Ascending aorta (tissue), 2 donors: ENCODE measurements at regions not wholly inside any gene's neighbourhood (a gene's known extent, or its start where the extent isn't known, plus 50 kb on each side); places are given as distances from the start of the nearest gene placed in this dataset.

Source experiments
- DNase-seq, 2 donors: peaks; one replicate each; pipeline ENCODE4 v3.0.0-alpha.2; 2019; ENCODE audit warnings: low spot score in 2 of 2
- H3K27ac ChIP-seq, 2 donors: fragments of 200-600 bp; sonication (generic); one replicate each; pipeline ENCODE4 v1.5.1; 2016 to 2017; ENCODE audit warnings: mild to moderate bottlenecking in 1 of 2
- H3K27me3 ChIP-seq: fragments of 200-600 bp; sonication (generic); one replicate; pipeline ENCODE4 v1.5.1; 2017
- H3K36me3 ChIP-seq, 2 donors: fragments of 200-600 bp; sonication (generic); one replicate each; pipeline ENCODE4 v1.5.1; 2016
- H3K4me1 ChIP-seq, 2 donors: fragments of 200-600 bp; sonication (generic); one replicate each; pipeline ENCODE4 v1.5.1; 2016 to 2017; ENCODE audit warnings: mild to moderate bottlenecking in 1 of 2
- H3K4me3 ChIP-seq, 2 donors: fragments of 200-600 bp; sonication (generic); one replicate each; pipeline ENCODE4 v1.5.1; 2016 to 2017; ENCODE audit warnings: mild to moderate bottlenecking in 1 of 2
- H3K9me3 ChIP-seq, 2 donors: fragments of 200-600 bp; sonication (generic); one replicate each; pipeline ENCODE4 v1.5.1; 2016
- CTCF ChIP-seq, 3 experiments: fragments of 200-600 bp in 2 of 3; fragments of 450-650 bp in 1 of 3; sonication (generic) in 2 of 3; IDR thresholded peaks; one replicate each; pipeline ENCODE4 v1.5.1; 2016 to 2019; ENCODE audit warnings: antibody characterized with exemption in 3 of 3, mild to moderate bottlenecking in 1 of 3, moderate library complexity in 1 of 3
- intact Hi-C: fragments of 100-400 bp; cut with DNase I; formaldehyde crosslinking; loops from one replicate; pipeline ENCODE4 v1.15.1; 2023

- Histone ChIP-seq H3K36me3 (no peaks in the 10 kb centered on the region), H3K4me1 (no peaks in the 10 kb centered on the region), H3K27ac (no peak overlapping the region), H3K9me3 (no peaks in the 10 kb centered on the region), H3K27me3 (no peaks in the 10 kb centered on the region), H3K4me3 (no peak overlapping the region)
- TF ChIP-seq CTCF (IDR thresholded peaks at IDR 0.05): no peak
- intact Hi-C loops: no loop called here
- no peak for DNase-seq
These were observed 78.4 kb downstream of the SOX9 start for GRCh38 chr17:72199256-72199655.

- Histone ChIP-seq H3K4me3 (no peak overlapping the region), H3K27ac (no peak overlapping the region), H3K9me3 (no peaks in the 10 kb centered on the region), H3K36me3 (no peaks in the 10 kb centered on the region), H3K4me1 (no peaks in the 10 kb centered on the region), H3K27me3 (no peaks in the 10 kb centered on the region)
- no peak for TF ChIP-seq CTCF (IDR thresholded peaks at IDR 0.05)
- no peak for DNase-seq
- intact Hi-C loops: no loop called here
These were observed 83.9 kb downstream of the SOX9 start for GRCh38 chr17:72204742-72205141.

GRCh38 chr17:72205357-72205756, 84.5 kb downstream of the SOX9 start:
- Histone ChIP-seq H3K9me3 (no peaks in the 10 kb centered on the region), H3K4me3 (no peak overlapping the region), H3K27me3 (no peaks in the 10 kb centered on the region), H3K27ac (no peak overlapping the region), H3K36me3 (no peaks in the 10 kb centered on the region), H3K4me1 (no peaks in the 10 kb centered on the region)
- no peak for TF ChIP-seq CTCF (IDR thresholded peaks at IDR 0.05)
- intact Hi-C loops: no loop called here
- no peak for DNase-seq

GRCh38 chr17:72205822-72206221, 85.0 kb downstream of the SOX9 start:
- no peak overlapping the region for H3K27ac ChIP-seq
- intact Hi-C loops: no loop called here
- no peaks in the 10 kb centered on the region for H3K36me3 ChIP-seq
- H3K9me3 ChIP-seq: no peaks in the 10 kb centered on the region
- no peaks in the 10 kb centered on the region for H3K27me3 ChIP-seq
- no peak overlapping the region for H3K4me3 ChIP-seq
- no peak for DNase-seq
- TF ChIP-seq CTCF (IDR thresholded peaks at IDR 0.05): no peak
- no peaks in the 10 kb centered on the region for H3K4me1 ChIP-seq

GRCh38 chr17:72206376-72206775, 85.6 kb downstream of the SOX9 start:
- no peaks in the 10 kb centered on the region for H3K9me3 ChIP-seq
- H3K4me3 ChIP-seq: no peak overlapping the region
- DNase-seq: no peak
- H3K27ac ChIP-seq: no peak overlapping the region
- intact Hi-C loops: no loop called here
- H3K27me3 ChIP-seq: no peaks in the 10 kb centered on the region
- no peaks in the 10 kb centered on the region for H3K36me3 ChIP-seq
- H3K4me1 ChIP-seq: no peaks in the 10 kb centered on the region
- no peak for TF ChIP-seq CTCF (IDR thresholded peaks at IDR 0.05)

- Histone ChIP-seq H3K27ac (no peak overlapping the region), H3K36me3 (no peaks in the 10 kb centered on the region), H3K9me3 (no peaks in the 10 kb centered on the region), H3K4me3 (no peak overlapping the region), H3K27me3 (no peaks in the 10 kb centered on the region), H3K4me1 (no peaks in the 10 kb centered on the region)
- TF ChIP-seq CTCF (IDR thresholded peaks at IDR 0.05): no peak
- intact Hi-C loops: no loop called here
- DNase-seq: no peak
These were observed 88.0 kb downstream of the SOX9 start for GRCh38 chr17:72208832-72209231.
